ENCODE measurements at regions not wholly inside any gene's neighbourhood (a gene's known extent, or its start where the extent isn't known, plus 50 kb on each side); places are given as distances from the start of the nearest gene placed in this dataset.

- no peak overlapping the region for H3K27ac Mint-ChIP-seq
- no peak for DNase-seq
- ChIA-PET CTCF (interaction anchor here (0.7 kb wide), 1 partner anchor 705 kb away, joined by 3 read pairs; no protein-coding TSS in a partner anchor), POLR2A (no interaction called here)
- intact Hi-C loops (cut with micrococcal nuclease), result no loop called here
- no peaks in the 10 kb centered on the region for H3K4me1 Mint-ChIP-seq (ENCODE audit: low read depth)
- H3K36me3 Mint-ChIP-seq, result no peaks in the 10 kb centered on the region
- H3K9me3 Mint-ChIP-seq, result peaks cover 7% of the 10 kb centered on the region
- H3K27me3 Mint-ChIP-seq, result no peaks in the 10 kb centered on the region
- no peak overlapping the region for H3K4me3 Mint-ChIP-seq
Observed at GRCh38 chr11:29495676-29496075, 521.2 kb downstream of the KCNA4 start.

GRCh38 chr11:29490938-29491337, 525.9 kb downstream of the KCNA4 start:
- H3K27ac Mint-ChIP-seq, result no peak overlapping the region
- H3K27me3 Mint-ChIP-seq, result no peaks in the 10 kb centered on the region
- POLR2A ChIA-PET, result no interaction called here
- CTCF ChIA-PET, result no interaction called here
- no peak for DNase-seq
- H3K4me1 Mint-ChIP-seq (ENCODE audit: low read depth), result no peaks in the 10 kb centered on the region
- intact Hi-C loops (cut with micrococcal nuclease), result no loop called here
- H3K9me3 Mint-ChIP-seq, result peaks cover 11% of the 10 kb centered on the region
- H3K4me3 Mint-ChIP-seq, result no peak overlapping the region
- H3K36me3 Mint-ChIP-seq, result no peaks in the 10 kb centered on the region

GRCh38 chr11:29486301-29486700, 530.5 kb downstream of the KCNA4 start:
- POLR2A ChIA-PET, result no interaction called here
- no peaks in the 10 kb centered on the region for H3K27me3 Mint-ChIP-seq

GRCh38 chr11:29485641-29486040, 531.2 kb downstream of the KCNA4 start:
- Mint-ChIP-seq H3K36me3 (no peaks in the 10 kb centered on the region), H3K4me3 (no peak overlapping the region), H3K27ac (no peak overlapping the region), H3K4me1 (ENCODE audit: low read depth) (no peaks in the 10 kb centered on the region), H3K27me3 (no peaks in the 10 kb centered on the region), H3K9me3 (peaks cover 8% of the 10 kb centered on the region)
- CTCF ChIA-PET, result no interaction called here
- intact Hi-C loops (cut with micrococcal nuclease), result no loop called here
- no peak for DNase-seq
- POLR2A ChIA-PET, result no interaction called here

More at GRCh38 chr11:29486301-29486700, 530.5 kb downstream of the KCNA4 start:
- peaks cover 6% of the 10 kb centered on the region for H3K9me3 Mint-ChIP-seq
- H3K36me3 Mint-ChIP-seq, result no peaks in the 10 kb centered on the region
- no peak for DNase-seq
- CTCF ChIA-PET, result no interaction called here
- H3K27ac Mint-ChIP-seq, result no peak overlapping the region
- no peak overlapping the region for H3K4me3 Mint-ChIP-seq
- intact Hi-C loops (cut with micrococcal nuclease), result no loop called here
- no peaks in the 10 kb centered on the region for H3K4me1 Mint-ChIP-seq (ENCODE audit: low read depth)

GRCh38 chr11:29484548-29484947, 532.3 kb downstream of the KCNA4 start:
- Mint-ChIP-seq H3K36me3 (no peaks in the 10 kb centered on the region), H3K27me3 (no peaks in the 10 kb centered on the region), H3K9me3 (peaks cover 6% of the 10 kb centered on the region), H3K4me1 (ENCODE audit: low read depth) (no peaks in the 10 kb centered on the region), H3K4me3 (no peak overlapping the region), H3K27ac (no peak overlapping the region)
- CTCF ChIA-PET, result no interaction called here
- POLR2A ChIA-PET, result no interaction called here
- no peak for DNase-seq
- intact Hi-C loops (cut with micrococcal nuclease), result no loop called here

GRCh38 chr11:29483831-29484230, 533.0 kb downstream of the KCNA4 start:
- no peaks in the 10 kb centered on the region for H3K4me1 Mint-ChIP-seq (ENCODE audit: low read depth)
- H3K27ac Mint-ChIP-seq, result no peak overlapping the region
- no peak for DNase-seq
- POLR2A ChIA-PET, result no interaction called here
- no peaks in the 10 kb centered on the region for H3K27me3 Mint-ChIP-seq
- intact Hi-C loops (cut with micrococcal nuclease), result no loop called here
- no peaks in the 10 kb centered on the region for H3K36me3 Mint-ChIP-seq
- CTCF ChIA-PET, result no interaction called here
- peaks cover 4% of the 10 kb centered on the region for H3K9me3 Mint-ChIP-seq
- no peak overlapping the region for H3K4me3 Mint-ChIP-seq

- Mint-ChIP-seq H3K27ac (no peak overlapping the region), H3K4me3 (no peak overlapping the region), H3K4me1 (ENCODE audit: low read depth) (no peaks in the 10 kb centered on the region), H3K27me3 (no peaks in the 10 kb centered on the region), H3K36me3 (no peaks in the 10 kb centered on the region), H3K9me3 (peaks cover 9% of the 10 kb centered on the region)
- intact Hi-C loops (cut with micrococcal nuclease), result no loop called here
- ChIA-PET CTCF (no interaction called here), POLR2A (no interaction called here)
- no peak for DNase-seq
Observed at GRCh38 chr11:29482510-29482909, 534.3 kb downstream of the KCNA4 start.

GRCh38 chr11:29481738-29482137, 535.1 kb downstream of the KCNA4 start:
- H3K9me3 Mint-ChIP-seq, result peaks cover 9% of the 10 kb centered on the region
- no peaks in the 10 kb centered on the region for H3K36me3 Mint-ChIP-seq
- DNase-seq, result no peak
- H3K4me1 Mint-ChIP-seq (ENCODE audit: low read depth), result no peaks in the 10 kb centered on the region
- no peak overlapping the region for H3K27ac Mint-ChIP-seq
- no peaks in the 10 kb centered on the region for H3K27me3 Mint-ChIP-seq
- no peak overlapping the region for H3K4me3 Mint-ChIP-seq
- ChIA-PET POLR2A (no interaction called here), CTCF (no interaction called here)
- intact Hi-C loops (cut with micrococcal nuclease), result no loop called here

- H3K27ac Mint-ChIP-seq, result no peak overlapping the region
- peaks cover 9% of the 10 kb centered on the region for H3K9me3 Mint-ChIP-seq
- no peaks in the 10 kb centered on the region for H3K36me3 Mint-ChIP-seq
- DNase-seq, result no peak
- H3K4me3 Mint-ChIP-seq, result no peak overlapping the region
- H3K4me1 Mint-ChIP-seq (ENCODE audit: low read depth), result no peaks in the 10 kb centered on the region
- ChIA-PET CTCF (no interaction called here), POLR2A (no interaction called here)
- intact Hi-C loops (cut with micrococcal nuclease), result no loop called here
- no peaks in the 10 kb centered on the region for H3K27me3 Mint-ChIP-seq
Observed at GRCh38 chr11:29480981-29481380, 535.8 kb downstream of the KCNA4 start.

GRCh38 chr11:29458252-29458651, 558.6 kb downstream of the KCNA4 start:
- Mint-ChIP-seq H3K27ac (no peak overlapping the region), H3K4me1 (ENCODE audit: low read depth) (no peaks in the 10 kb centered on the region), H3K36me3 (no peaks in the 10 kb centered on the region), H3K27me3 (no peaks in the 10 kb centered on the region), H3K9me3 (peaks cover 2% of the 10 kb centered on the region), H3K4me3 (no peak overlapping the region)
- intact Hi-C loops (cut with micrococcal nuclease), result no loop called here
- DNase-seq, result no peak
- POLR2A ChIA-PET, result no interaction called here
- CTCF ChIA-PET, result no interaction called here

- Mint-ChIP-seq H3K4me1 (ENCODE audit: low read depth) (no peaks in the 10 kb centered on the region), H3K4me3 (no peak overlapping the region), H3K36me3 (no peaks in the 10 kb centered on the region), H3K27me3 (no peaks in the 10 kb centered on the region), H3K27ac (no peak overlapping the region), H3K9me3 (peaks cover 2% of the 10 kb centered on the region)
- DNase-seq, result no peak
- POLR2A ChIA-PET, result no interaction called here
- CTCF ChIA-PET, result no interaction called here
- intact Hi-C loops (cut with micrococcal nuclease), result no loop called here
Observed at GRCh38 chr11:29452146-29452545, 564.7 kb downstream of the KCNA4 start.

- Mint-ChIP-seq H3K36me3 (no peaks in the 10 kb centered on the region), H3K9me3 (peaks cover 12% of the 10 kb centered on the region), H3K27ac (no peak overlapping the region), H3K4me3 (no peak overlapping the region), H3K4me1 (ENCODE audit: low read depth) (no peaks in the 10 kb centered on the region), H3K27me3 (no peaks in the 10 kb centered on the region)
- DNase-seq, result no peak
- CTCF ChIA-PET, result no interaction called here
- intact Hi-C loops (cut with micrococcal nuclease), result no loop called here
- POLR2A ChIA-PET, result no interaction called here
Observed at GRCh38 chr11:29449281-29450074, 567.4 kb downstream of the KCNA4 start.

GRCh38 chr11:29448246-29448877, 568.5 kb downstream of the KCNA4 start:
- no peak for DNase-seq
- H3K4me3 Mint-ChIP-seq, result no peak overlapping the region
- no peaks in the 10 kb centered on the region for H3K27me3 Mint-ChIP-seq
- H3K27ac Mint-ChIP-seq, result no peak overlapping the region
- ChIA-PET CTCF (no interaction called here), POLR2A (no interaction called here)
- H3K36me3 Mint-ChIP-seq, result no peaks in the 10 kb centered on the region
- no peaks in the 10 kb centered on the region for H3K4me1 Mint-ChIP-seq (ENCODE audit: low read depth)
- peaks cover 12% of the 10 kb centered on the region for H3K9me3 Mint-ChIP-seq
- intact Hi-C loops (cut with micrococcal nuclease), result no loop called here
